ENCODE measurements at regions not wholly inside any gene's neighbourhood (a gene's known extent, or its start where the extent isn't known, plus 50 kb on each side); places are given as distances from the start of the nearest gene placed in this dataset.

DNA sequence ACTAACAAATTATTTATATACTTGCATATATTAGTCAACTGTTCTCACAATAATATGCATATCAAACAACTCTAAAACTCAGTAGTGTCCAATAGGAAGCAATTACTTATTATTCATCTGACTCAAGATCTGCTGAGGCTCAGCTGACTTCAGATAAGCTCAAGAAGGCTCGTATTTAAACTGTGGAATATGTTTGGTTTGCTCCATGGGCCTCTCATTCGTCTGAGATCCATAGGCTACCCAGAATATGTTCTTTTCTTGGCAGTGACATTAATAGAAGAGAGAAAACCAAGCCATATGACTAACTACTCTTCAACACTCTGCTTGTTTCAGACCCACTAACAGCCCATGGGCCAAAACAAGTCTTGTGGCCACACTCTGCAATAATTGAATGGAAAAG, 107.7 kb upstream of the MAP2 start:
- TF ChIP-seq POLR2AphosphoS5 (IDR thresholded peaks at IDR 0.05; ENCODE audit: low read depth, low read length): no peak
- no peak for TF ChIP-seq POLR2A (IDR thresholded peaks at IDR 0.05; ENCODE audit: low read depth, low read length)

Measured in GM12892 (cell line).